Type B pancreatic cell (in vitro differentiated cells): ENCODE measurements at regions not wholly inside any gene's neighbourhood (a gene's known extent, or its start where the extent isn't known, plus 50 kb on each side); places are given as distances from the start of the nearest gene placed in this dataset.

Source experiments
- DNase-seq: peaks from one replicate; pipeline ENCODE4 v3.0.0; 2021; ENCODE audit warnings: mixed read lengths; ENCODE audit not compliant: unreplicated experiment; ENCODE audit errors: extremely low spot score
- H3K27ac Mint-ChIP-seq: 2 replicates; pipeline ENCODE4 v1.8.0; 2021; ENCODE audit warnings: mild to moderate bottlenecking, mixed read lengths
- H3K27me3 Mint-ChIP-seq: 2 replicates; pipeline ENCODE4 v1.8.0; 2021; ENCODE audit warnings: mixed read lengths
- H3K36me3 Mint-ChIP-seq: 2 replicates; pipeline ENCODE4 v1.8.0; 2021; ENCODE audit warnings: mixed read lengths
- H3K4me1 Mint-ChIP-seq: one replicate; pipeline ENCODE4 v1.8.0; 2021; ENCODE audit warnings: mixed read lengths; ENCODE audit not compliant: unreplicated experiment
- H3K4me3 Mint-ChIP-seq: 2 replicates; pipeline ENCODE4 v1.8.0; 2021; ENCODE audit warnings: mild to moderate bottlenecking, mixed read lengths
- H3K9me3 Mint-ChIP-seq: 2 replicates; pipeline ENCODE4 v1.8.0; 2021; ENCODE audit warnings: mixed read lengths
- CTCF ChIP-seq: fragments of 200-600 bp; sonication (generic); conservative IDR thresholded peaks from 2 replicates; pipeline ENCODE4 v1.5.0; 2021; ENCODE audit warnings: antibody characterized with exemption, mild to moderate bottlenecking

- Mint-ChIP-seq H3K27ac (no peak overlapping the region), H3K9me3 (no peaks in the 10 kb centered on the region), H3K27me3 (no peaks in the 10 kb centered on the region), H3K36me3 (no peaks in the 10 kb centered on the region), H3K4me3 (no peak overlapping the region), H3K4me1 (no peaks in the 10 kb centered on the region)
- no peak for TF ChIP-seq CTCF
- DNase-seq = no peak
Measured at GRCh38 chr4:155616117-155616516, 50.5 kb upstream of the GUCY1A1 start.

- no peak for DNase-seq
Measured at GRCh38 chr4:155615081-155615887, 51.4 kb upstream of the GUCY1A1 start.

GRCh38 chr4:155614111-155614762 lies 52.4 kb upstream of the GUCY1A1 start:
- no peak overlapping the region for H3K4me3 Mint-ChIP-seq
- H3K9me3 Mint-ChIP-seq = no peaks in the 10 kb centered on the region
- no peaks in the 10 kb centered on the region for H3K4me1 Mint-ChIP-seq
- no peak overlapping the region for H3K27ac Mint-ChIP-seq
- DNase-seq = no peak
- no peaks in the 10 kb centered on the region for H3K27me3 Mint-ChIP-seq
- H3K36me3 Mint-ChIP-seq = no peaks in the 10 kb centered on the region
- no peak for TF ChIP-seq CTCF

More at GRCh38 chr4:155615081-155615887, 51.4 kb upstream of the GUCY1A1 start:
- no peaks in the 10 kb centered on the region for H3K9me3 Mint-ChIP-seq
- no peak overlapping the region for H3K4me3 Mint-ChIP-seq
- H3K36me3 Mint-ChIP-seq = no peaks in the 10 kb centered on the region
- no peak overlapping the region for H3K27ac Mint-ChIP-seq
- H3K4me1 Mint-ChIP-seq = no peaks in the 10 kb centered on the region
- TF ChIP-seq CTCF = no peak
- H3K27me3 Mint-ChIP-seq = no peaks in the 10 kb centered on the region

GRCh38 chr4:155612074-155612473 lies 54.6 kb upstream of the GUCY1A1 start:
- no peak for TF ChIP-seq CTCF
- H3K4me1 Mint-ChIP-seq = no peaks in the 10 kb centered on the region
- H3K4me3 Mint-ChIP-seq = no peak overlapping the region
- no peak overlapping the region for H3K27ac Mint-ChIP-seq
- no peaks in the 10 kb centered on the region for H3K9me3 Mint-ChIP-seq
- no peaks in the 10 kb centered on the region for H3K27me3 Mint-ChIP-seq
- DNase-seq = no peak
- no peaks in the 10 kb centered on the region for H3K36me3 Mint-ChIP-seq

GRCh38 chr4:155611501-155611900 lies 55.1 kb upstream of the GUCY1A1 start:
- Mint-ChIP-seq H3K4me3 (no peak overlapping the region), H3K9me3 (no peaks in the 10 kb centered on the region), H3K4me1 (no peaks in the 10 kb centered on the region), H3K27me3 (no peaks in the 10 kb centered on the region), H3K36me3 (no peaks in the 10 kb centered on the region), H3K27ac (no peak overlapping the region)
- no peak for TF ChIP-seq CTCF
- DNase-seq = no peak
